GM12878 (cell line): ENCODE measurements at regions not wholly inside any gene's neighbourhood (a gene's known extent, or its start where the extent isn't known, plus 50 kb on each side); places are given as distances from the start of the nearest gene placed in this dataset.

Experiments used
- ASH2L ChIP-seq: fragments of 300-600, 200-600 bp; sonication (generic); IDR thresholded peaks from 2 replicates; pipeline ENCODE4 v1.6.1; 2017; ENCODE audit warnings: low read depth, mild to moderate bottlenecking, borderline replicate concordance
- CTCF ChIP-seq, 3 experiments: IDR thresholded peaks in 2 of 3; conservative IDR thresholded peaks in 1 of 3; 2 replicates each; pipeline ENCODE4 v1.5.1; 2011; ENCODE audit warnings: low read depth in 3 of 3, low read length in 3 of 3, mild to moderate bottlenecking in 3 of 3, control low read depth in 2 of 3, moderate library complexity in 2 of 3, inconsistent platforms in 1 of 3, mixed read lengths in 1 of 3; ENCODE audit not compliant: control insufficient read depth in 2 of 3, insufficient read depth in 1 of 3; ENCODE audit errors: extremely low read depth in 1 of 3
- NRF1 ChIP-seq: conservative IDR thresholded peaks from 2 replicates; pipeline ENCODE4 v1.6.1; 2011; ENCODE audit warnings: mild to moderate bottlenecking, low read depth, low read length, improper control_type of control experiment
- RCOR1 ChIP-seq: conservative IDR thresholded peaks from 2 replicates; pipeline ENCODE4 v1.6.1; 2012; ENCODE audit warnings: low read depth, low read length, improper control_type of control experiment
- REST ChIP-seq: IDR thresholded peaks from 2 replicates; pipeline ENCODE4 v1.6.1; 2012; ENCODE audit warnings: mild to moderate bottlenecking, low read depth, low read length
- SUZ12 ChIP-seq: fragments of 200-600 bp; sonication (generic); IDR thresholded peaks from one replicate; pipeline ENCODE4 v1.6.1; 2018; ENCODE audit warnings: antibody characterized with exemption, mild to moderate bottlenecking; ENCODE audit not compliant: unreplicated experiment
- USF1 ChIP-seq: IDR thresholded peaks from 2 replicates; pipeline ENCODE4 v1.6.1; 2011; ENCODE audit warnings: borderline replicate concordance, low read depth, mild to moderate bottlenecking, moderate library complexity, mixed read lengths, low read length; ENCODE audit not compliant: insufficient read depth; ENCODE audit errors: extremely low read length
- ZNF687 ChIP-seq: fragments of 450-650 bp; IDR thresholded peaks from 2 replicates; pipeline ENCODE4 v1.6.1; 2017; ENCODE audit warnings: mild to moderate bottlenecking, moderate library complexity

GRCh38 chr7:1370738-1371137 is 88.5 kb downstream of the MICALL2 start (continued):
- no peak for TF ChIP-seq REST
- no peak for TF ChIP-seq USF1
- TF ChIP-seq SUZ12, result no peak
- no peak for TF ChIP-seq NRF1
- TF ChIP-seq ASH2L, result no peak
- no peak for TF ChIP-seq CTCF (IDR thresholded peaks at IDR 0.05 in 2 of 3, conservative IDR thresholded peaks at IDR 0.05 in 1 of 3; ENCODE audit: control insufficient read depth in 2 of 3, extremely low read depth in 1 of 3, insufficient read depth in 1 of 3, low read depth in 3 of 3, low read length in 3 of 3)
- TF ChIP-seq RCOR1, result no peak
- TF ChIP-seq ZNF687, result no peak
